Sigmoid colon (tissue), 4 donors: ENCODE measurements at regions not wholly inside any gene's neighbourhood (a gene's known extent, or its start where the extent isn't known, plus 50 kb on each side); places are given as distances from the start of the nearest gene placed in this dataset.

Experiments
- EP300 ChIP-seq, 4 donors: sonication (generic); formaldehyde crosslinking; IDR thresholded peaks; one replicate each; pipeline ENCODE4 v1.6.1; 2017; ENCODE audit warnings: antibody characterized with exemption in 4 of 4
- TF ChIP-seq, protein P1 (sequence below), 4 experiments: fragments of 450-650 bp in 3 of 4; fragments of 200-600 bp in 1 of 4; IDR thresholded peaks; one replicate each; pipeline ENCODE4 v1.5.1; 2016 to 2019; ENCODE audit warnings: antibody characterized with exemption in 4 of 4, mild to moderate bottlenecking in 3 of 4, moderate library complexity in 2 of 4

- TF ChIP-seq EP300 (IDR thresholded peaks at IDR 0.05): no peak
- TF ChIP-seq, protein P1, sequence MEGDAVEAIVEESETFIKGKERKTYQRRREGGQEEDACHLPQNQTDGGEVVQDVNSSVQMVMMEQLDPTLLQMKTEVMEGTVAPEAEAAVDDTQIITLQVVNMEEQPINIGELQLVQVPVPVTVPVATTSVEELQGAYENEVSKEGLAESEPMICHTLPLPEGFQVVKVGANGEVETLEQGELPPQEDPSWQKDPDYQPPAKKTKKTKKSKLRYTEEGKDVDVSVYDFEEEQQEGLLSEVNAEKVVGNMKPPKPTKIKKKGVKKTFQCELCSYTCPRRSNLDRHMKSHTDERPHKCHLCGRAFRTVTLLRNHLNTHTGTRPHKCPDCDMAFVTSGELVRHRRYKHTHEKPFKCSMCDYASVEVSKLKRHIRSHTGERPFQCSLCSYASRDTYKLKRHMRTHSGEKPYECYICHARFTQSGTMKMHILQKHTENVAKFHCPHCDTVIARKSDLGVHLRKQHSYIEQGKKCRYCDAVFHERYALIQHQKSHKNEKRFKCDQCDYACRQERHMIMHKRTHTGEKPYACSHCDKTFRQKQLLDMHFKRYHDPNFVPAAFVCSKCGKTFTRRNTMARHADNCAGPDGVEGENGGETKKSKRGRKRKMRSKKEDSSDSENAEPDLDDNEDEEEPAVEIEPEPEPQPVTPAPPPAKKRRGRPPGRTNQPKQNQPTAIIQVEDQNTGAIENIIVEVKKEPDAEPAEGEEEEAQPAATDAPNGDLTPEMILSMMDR (IDR thresholded peaks at IDR 0.05): no peak
Measured at GRCh38 chr3:25911525-25912295, 121.8 kb downstream of the OXSM start.
